NCI-H82 treated with DMSO at 0.1 percent for 48 hours (cell line): ENCODE measurements at regions not wholly inside any gene's neighbourhood (a gene's known extent, or its start where the extent isn't known, plus 50 kb on each side); places are given as distances from the start of the nearest gene placed in this dataset.
"Not testable (repeated sequence)": the region's sequence is repeated elsewhere in the genome, so short reads cannot be mapped to it uniquely, and the experiment has no call there.

Experiments used
- DNase-seq: peaks from one replicate; lab custom pipeline; 2025; ENCODE audit not compliant: unreplicated experiment; lab: John Stamatoyannopoulos, UW

GRCh38 chr6:154598399-154598798 is 87.9 kb upstream of the CNKSR3 start:
- no peak for DNase-seq

GRCh38 chr6:154602296-154602695 is 91.8 kb upstream of the CNKSR3 start:
- no peak for DNase-seq

DNA sequence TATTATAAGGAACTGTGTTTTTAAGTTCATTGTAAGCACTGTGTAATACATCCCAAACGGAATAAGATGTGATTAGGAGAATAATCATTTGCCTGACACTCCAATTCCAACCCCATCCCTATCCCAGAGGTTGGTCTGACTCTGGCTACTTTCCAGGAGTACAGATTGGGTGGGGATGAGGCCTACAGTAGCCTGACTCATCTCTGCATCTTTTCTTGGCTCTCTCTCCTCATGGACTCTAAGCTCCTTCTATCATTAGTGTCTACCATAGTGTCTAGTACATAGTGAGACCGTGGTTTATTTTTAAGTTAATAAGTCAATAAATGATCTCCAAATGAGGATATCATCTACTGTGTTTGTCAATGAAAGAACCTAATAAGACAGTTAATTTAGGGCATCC is 92.2 kb upstream of the CNKSR3 start:
- DNase-seq: no peak

DNA sequence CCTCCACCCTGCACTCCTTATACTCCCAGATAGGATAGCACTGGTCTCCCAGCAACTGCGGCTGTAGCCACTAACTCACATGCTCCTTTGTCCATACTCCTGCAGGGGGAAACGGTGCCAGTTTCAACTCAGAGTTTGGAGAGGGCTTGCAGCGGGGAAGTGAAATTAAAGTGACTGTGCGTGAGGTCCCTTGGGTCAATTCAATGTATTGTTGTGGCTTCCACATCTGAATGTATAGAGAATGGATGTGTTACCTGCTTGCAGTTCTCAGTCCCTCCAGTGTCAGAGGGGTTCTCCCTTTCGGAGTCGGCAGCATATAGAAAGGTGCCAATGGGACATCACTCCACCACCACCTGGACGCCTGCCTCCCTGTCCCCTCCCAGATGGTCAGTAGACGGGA is 93.6 kb upstream of the CNKSR3 start:
- no peak for DNase-seq

DNA sequence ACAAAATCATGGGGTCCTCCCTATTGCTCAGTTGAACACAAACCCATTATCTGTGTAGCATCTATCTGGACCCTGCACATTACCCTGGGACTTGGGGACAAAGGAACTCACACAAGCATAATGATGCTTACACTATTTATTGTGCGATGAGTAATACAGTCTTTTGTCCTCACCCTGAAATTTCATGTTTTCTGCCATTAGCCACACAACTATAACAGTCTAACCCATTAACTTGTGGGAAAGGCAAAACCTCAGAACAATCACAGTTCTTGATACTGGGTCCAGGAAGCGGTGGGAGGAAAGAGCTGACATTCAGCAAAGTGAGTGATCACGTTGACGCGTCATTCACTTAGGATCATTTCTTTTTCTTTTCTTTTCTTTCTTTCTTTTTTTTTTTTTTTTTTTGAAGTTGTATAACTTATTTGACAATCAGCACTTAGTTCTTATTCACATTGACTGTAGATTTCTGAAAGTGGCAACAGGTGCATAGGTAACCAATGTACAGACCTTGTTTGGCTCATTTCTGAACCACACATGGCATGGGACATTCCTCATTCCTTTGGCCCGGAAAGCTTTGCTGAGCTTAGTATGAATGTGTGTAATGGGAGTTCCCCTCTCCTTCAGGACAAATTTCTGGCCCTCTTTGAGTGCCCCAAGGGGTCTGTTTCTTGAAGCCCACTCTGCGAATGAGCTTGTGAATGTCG is 94.8 kb upstream of the CNKSR3 start:
- DNase-seq: no peak

GRCh38 chr6:154605882-154606370 is 95.4 kb upstream of the CNKSR3 start:
- no peak for DNase-seq

DNA sequence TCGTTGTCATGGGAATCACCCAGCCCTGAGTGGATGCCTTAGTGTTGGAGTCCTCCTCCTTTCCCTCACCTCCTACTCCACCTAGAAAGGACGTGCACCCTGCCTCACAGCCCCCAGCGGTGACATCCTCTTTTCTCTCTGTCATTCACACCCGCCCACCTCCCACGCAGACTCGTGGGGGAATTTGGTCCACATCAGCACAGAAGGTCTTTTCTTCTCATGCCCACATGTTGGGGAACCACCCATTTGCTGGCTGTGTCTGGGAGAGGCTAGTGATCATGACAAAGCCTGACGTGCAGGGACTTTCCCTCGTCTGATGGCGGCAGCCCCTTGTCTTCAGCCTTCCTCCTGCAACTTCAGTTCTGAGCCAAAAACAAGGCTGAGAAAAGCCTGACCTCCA is 96.0 kb upstream of the CNKSR3 start:
- no peak for DNase-seq

- DNase-seq: no peak
These were observed 96.4 kb upstream of the CNKSR3 start for GRCh38 chr6:154606860-154607259.

DNA sequence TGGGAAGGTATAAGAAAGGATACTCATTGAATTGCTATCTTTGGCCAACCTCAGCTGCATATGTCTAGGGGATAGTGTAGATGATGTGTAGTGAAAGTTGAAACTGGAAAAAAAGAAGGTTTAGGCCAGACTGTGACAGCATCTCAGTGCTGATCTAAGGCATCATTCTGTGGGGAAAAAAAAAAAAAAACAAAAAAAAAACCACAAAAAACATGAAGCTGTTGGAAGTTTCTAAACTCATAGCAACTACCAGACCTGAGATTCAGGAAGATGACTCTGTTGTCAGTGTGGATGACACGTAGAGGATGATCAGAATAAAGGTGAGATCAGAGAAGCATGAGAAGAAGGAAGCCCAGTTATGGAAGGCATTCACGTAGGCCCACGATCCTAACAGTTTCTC is 100.8 kb upstream of the CNKSR3 start:
- DNase-seq: no peak

DNA sequence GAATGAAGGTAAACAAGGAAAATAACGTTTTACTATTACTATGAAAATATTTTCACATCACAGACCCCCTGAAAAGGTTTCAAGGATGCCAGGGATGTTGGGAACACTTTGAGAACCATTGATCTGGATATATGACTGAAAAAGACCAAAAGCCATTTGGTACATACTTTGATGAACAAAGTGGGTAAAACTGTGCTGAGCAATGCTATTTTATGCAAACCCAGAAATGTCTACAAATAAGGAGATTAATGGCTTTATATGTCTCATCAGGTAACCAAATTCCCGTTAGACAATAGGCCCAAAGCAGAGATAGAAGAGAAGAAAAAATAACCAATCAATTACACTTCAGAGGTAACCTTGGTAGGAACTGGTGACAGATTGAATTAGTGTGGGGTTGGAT is 101.4 kb upstream of the CNKSR3 start:
- no peak for DNase-seq

DNA sequence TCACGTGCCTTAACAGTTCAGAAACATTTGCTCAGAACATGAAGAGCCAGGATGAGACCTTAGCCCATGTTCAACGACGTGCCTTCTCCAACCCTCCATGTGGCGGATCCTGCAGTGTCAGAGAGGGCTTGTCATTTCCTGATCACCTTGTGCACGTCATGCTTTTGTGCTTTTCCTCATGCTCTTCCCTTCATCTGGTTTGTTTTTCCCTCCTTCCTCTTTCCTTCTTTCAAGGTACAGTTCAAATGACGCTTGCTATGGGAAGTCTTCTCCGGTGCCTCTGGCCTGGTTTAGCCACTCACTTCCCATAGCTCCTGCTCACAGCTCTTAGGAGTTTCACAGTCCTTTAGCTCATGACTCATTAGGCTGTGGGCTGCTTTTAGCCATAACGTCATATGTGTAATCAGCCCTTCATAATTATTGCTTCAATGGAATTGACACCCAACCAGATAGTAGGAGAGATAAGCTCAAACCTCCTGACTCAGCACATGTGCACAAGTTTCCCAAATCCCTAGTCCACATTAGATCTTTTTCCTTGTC is 102.7 kb upstream of the CNKSR3 start:
- DNase-seq: no peak

DNA sequence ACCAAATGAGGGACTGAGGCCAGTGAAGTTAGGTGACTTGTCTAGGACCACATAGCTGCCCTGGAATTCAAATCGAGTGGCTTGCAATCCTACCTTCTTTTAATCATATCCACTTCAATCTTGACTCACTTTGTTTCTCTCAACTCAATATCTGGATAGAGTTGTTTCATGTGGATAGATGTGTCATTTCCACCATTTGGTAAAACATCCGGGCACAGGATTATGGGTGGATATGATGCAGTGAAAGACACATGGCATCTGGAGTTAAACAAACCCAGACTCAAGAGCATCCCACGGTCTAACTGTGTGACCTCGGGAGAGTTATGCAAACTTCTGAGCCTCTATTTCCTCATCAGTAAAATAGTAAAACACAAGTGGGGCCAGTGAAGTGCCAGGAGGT is 103.6 kb upstream of the CNKSR3 start:
- no peak for DNase-seq

DNA sequence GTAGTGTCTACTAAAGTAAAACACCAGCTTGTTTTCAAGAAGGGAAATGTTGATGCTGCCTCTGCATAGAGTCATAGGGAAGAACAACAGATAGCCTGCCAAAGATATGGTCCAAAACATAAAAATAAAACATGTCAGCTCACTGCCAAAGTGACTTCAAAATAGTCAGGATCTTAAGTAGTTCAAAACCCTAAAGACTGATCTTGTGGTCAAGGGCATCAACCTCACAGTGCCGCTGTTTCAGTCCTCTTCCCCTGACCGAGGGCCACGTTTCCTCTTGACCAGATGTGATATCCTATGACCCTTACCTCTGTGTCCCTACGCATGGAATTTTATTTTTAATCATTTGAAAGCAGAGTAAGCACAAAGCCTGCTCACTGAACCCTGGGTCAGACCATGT is 104.2 kb upstream of the CNKSR3 start:
- DNase-seq: no peak

- DNase-seq: no peak
These were observed 105.1 kb upstream of the CNKSR3 start for GRCh38 chr6:154615483-154616025.

- DNase-seq: no peak
These were observed 106.7 kb upstream of the CNKSR3 start for GRCh38 chr6:154617175-154617574.

DNA sequence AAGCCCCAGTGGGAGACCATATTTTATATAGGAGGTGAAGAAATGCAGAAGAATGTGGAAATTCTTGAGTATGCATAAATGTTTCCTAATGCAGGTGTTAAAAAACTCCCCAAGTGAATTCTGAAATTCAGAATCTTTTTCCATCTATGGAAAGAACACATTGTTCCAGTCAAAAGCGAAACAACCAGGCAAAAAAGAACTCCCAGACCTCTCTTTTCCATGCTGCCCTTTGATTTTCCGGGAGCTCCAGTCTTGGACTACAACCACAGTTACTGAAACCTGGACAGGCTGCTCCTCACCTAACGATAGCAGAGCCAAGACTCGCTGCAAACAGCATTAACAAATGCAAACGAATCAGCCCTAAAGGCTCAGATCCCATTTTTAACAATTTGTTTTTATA is 108.7 kb upstream of the CNKSR3 start:
- DNase-seq: no peak

DNA sequence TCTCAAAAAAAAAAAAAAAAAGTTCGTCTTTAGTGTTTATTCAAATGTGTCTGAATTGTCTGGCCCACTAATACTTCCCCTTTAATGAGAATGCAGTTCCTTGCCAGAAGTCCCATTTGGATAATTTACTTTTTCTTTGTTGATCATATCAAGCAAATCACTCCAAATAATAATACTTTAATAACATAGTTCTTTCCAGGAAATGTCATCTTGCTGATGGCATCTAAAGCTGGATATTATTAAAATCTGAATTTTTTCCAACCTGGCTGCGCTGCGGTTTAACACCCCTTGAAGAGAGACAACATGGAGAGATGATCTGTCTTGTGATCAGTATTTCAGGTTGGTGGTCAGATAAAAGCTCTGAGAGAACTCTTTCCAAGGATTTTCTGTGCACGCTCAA is 111.2 kb upstream of the CNKSR3 start:
- no peak for DNase-seq

GRCh38 chr6:154622618-154623336 is 110.4 kb upstream of the SCAF8 start:
- no peak for DNase-seq

GRCh38 chr6:154623391-154623790 is 109.8 kb upstream of the SCAF8 start:
- DNase-seq: no peak

DNA sequence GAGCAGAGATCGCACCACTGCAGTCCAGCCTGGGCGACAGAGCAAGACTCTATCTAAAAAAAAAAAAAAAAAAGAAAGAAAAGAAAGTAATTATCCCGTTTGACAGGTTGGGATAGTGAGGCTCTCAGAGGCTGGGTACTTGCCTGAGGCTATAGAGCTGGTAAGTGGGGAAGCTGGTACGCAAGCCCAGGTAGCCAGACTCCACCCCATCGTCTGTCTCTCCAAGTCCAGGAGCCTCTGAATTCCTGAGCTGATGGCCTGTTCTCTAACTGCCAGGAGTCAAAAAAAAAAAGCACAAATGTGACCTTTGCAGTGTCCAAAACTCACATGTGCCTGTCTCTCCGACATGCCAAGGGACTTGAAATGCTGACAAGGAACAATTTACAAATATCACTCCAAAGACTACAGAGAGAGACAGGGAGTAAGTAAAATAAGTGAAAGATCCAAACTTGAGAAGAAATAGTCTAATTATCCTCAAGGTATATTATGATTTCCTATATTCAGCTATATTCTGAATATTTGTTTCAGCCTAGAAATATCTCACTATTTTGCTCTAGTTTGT is 109.1 kb upstream of the SCAF8 start:
- DNase-seq: no peak

GRCh38 chr6:154624727-154625126 is 108.5 kb upstream of the SCAF8 start:
- not testable (repeated sequence) for DNase-seq

DNA sequence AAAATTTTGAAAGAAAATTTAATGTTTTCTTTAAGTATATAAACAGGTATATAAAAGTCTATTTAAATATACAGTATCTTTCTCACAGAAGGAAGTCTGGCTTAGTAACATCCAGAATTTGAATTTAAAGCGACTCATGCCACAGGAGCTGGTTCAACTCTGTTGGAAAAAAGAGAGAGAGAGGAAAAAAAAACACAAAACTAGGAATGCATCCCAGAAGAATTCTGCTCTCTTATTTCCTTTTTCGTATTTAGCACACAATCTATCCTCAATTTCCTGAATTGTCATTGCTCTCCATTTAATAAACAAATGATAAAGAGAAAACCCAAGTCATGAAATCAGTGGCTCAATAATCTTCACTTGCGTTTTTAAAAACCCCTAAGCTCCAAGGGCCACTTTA is 107.5 kb upstream of the SCAF8 start:
- DNase-seq: no peak
